ENCODE measurements at regions not wholly inside any gene's neighbourhood (a gene's known extent, or its start where the extent isn't known, plus 50 kb on each side); places are given as distances from the start of the nearest gene placed in this dataset.

- H3K27me3 ChIP-seq = peaks cover 0 to 2% (median 0%) of the 10 kb centered on the region in 4 donors
- H3K27ac ChIP-seq = no peak overlapping the region
- WGBS, 2 donors = 62 to 100% methylated on average over 2 of the region's 2 CpGs
- H3K36me3 ChIP-seq = no peaks in the 10 kb centered on the region
- DNase-seq = no peak
- no peaks in the 10 kb centered on the region for H3K9me3 ChIP-seq
- H3K4me3 ChIP-seq = no peak overlapping the region
- TF ChIP-seq POLR2A (IDR thresholded peaks at IDR 0.05) (no peak), CTCF (IDR thresholded peaks at IDR 0.05) (no peak)
- intact Hi-C loops (cut with DNase I) = no loop called here
- H3K4me1 ChIP-seq = peaks cover 0 to 17% (median 12%) of the 10 kb centered on the region in 3 donors
Measured at GRCh38 chr2:41920812-41921211, 127.0 kb upstream of the PKDCC start.

GRCh38 chr2:41922177-41922576, 125.6 kb upstream of the PKDCC start:
- no peak for DNase-seq
- Histone ChIP-seq H3K27me3 (no peaks in the 10 kb centered on the region), H3K27ac (no peak overlapping the region), H3K4me1 (peaks cover 0 to 17% (median 17%) of the 10 kb centered on the region in 3 donors), H3K9me3 (no peaks in the 10 kb centered on the region), H3K4me3 (no peak overlapping the region), H3K36me3 (no peaks in the 10 kb centered on the region)
- 16 to 23% methylated on average over 4 to 5 of the region's 5 CpGs for WGBS, 2 donors
- no peak for TF ChIP-seq POLR2A (IDR thresholded peaks at IDR 0.05)
- TF ChIP-seq CTCF (IDR thresholded peaks at IDR 0.05) = no peak
- intact Hi-C loops (cut with DNase I) = no loop called here

- intact Hi-C loops (cut with DNase I) = no loop called here
Measured at GRCh38 chr2:41923156-41923786, 124.5 kb upstream of the PKDCC start.

GRCh38 chr2:41924024-41924423, 123.8 kb upstream of the PKDCC start:
- WGBS, 2 donors = 70 to 91% methylated on average over 5 of the region's 5 CpGs
- TF ChIP-seq POLR2A (IDR thresholded peaks at IDR 0.05) (no peak), CTCF (IDR thresholded peaks at IDR 0.05) (no peak)
- no peaks in the 10 kb centered on the region for H3K36me3 ChIP-seq
- no peaks in the 10 kb centered on the region for H3K27me3 ChIP-seq
- no peak overlapping the region for H3K4me3 ChIP-seq
- intact Hi-C loops (cut with DNase I) = no loop called here
- H3K4me1 ChIP-seq = peaks cover 0 to 27% (median 17%) of the 10 kb centered on the region in 3 donors
- DNase-seq = no peak
- no peak overlapping the region for H3K27ac ChIP-seq
- H3K9me3 ChIP-seq = no peaks in the 10 kb centered on the region

More at GRCh38 chr2:41923156-41923786, 124.5 kb upstream of the PKDCC start:
- H3K4me3 ChIP-seq = no peak overlapping the region
- H3K27me3 ChIP-seq = no peaks in the 10 kb centered on the region
- DNase-seq = no peak
- H3K27ac ChIP-seq = no peak overlapping the region
- peaks cover 0 to 24% (median 17%) of the 10 kb centered on the region in 3 donors for H3K4me1 ChIP-seq
- no peaks in the 10 kb centered on the region for H3K9me3 ChIP-seq
- 62 to 76% methylated on average over 9 of the region's 9 CpGs for WGBS, 2 donors
- TF ChIP-seq CTCF (IDR thresholded peaks at IDR 0.05) (no peak), POLR2A (IDR thresholded peaks at IDR 0.05) (no peak)
- H3K36me3 ChIP-seq = no peaks in the 10 kb centered on the region

- 48 to 71% methylated on average over 1 to 3 of the region's 4 CpGs for WGBS, 2 donors
- Histone ChIP-seq H3K4me3 (no peak overlapping the region), H3K27ac (no peak overlapping the region), H3K9me3 (no peaks in the 10 kb centered on the region), H3K27me3 (no peaks in the 10 kb centered on the region), H3K4me1 (peaks cover 0 to 27% (median 17%) of the 10 kb centered on the region in 3 donors), H3K36me3 (no peaks in the 10 kb centered on the region)
- DNase-seq = no peak
- TF ChIP-seq POLR2A (IDR thresholded peaks at IDR 0.05) (no peak), CTCF (IDR thresholded peaks at IDR 0.05) (no peak)
- intact Hi-C loops (cut with DNase I) = no loop called here
Measured at GRCh38 chr2:41924709-41925408, 123.0 kb upstream of the PKDCC start.

Measured in esophagus squamous epithelium (tissue), 5 donors.